ENCODE measurements at regions not wholly inside any gene's neighbourhood (a gene's known extent, or its start where the extent isn't known, plus 50 kb on each side); places are given as distances from the start of the nearest gene placed in this dataset.

DNA sequence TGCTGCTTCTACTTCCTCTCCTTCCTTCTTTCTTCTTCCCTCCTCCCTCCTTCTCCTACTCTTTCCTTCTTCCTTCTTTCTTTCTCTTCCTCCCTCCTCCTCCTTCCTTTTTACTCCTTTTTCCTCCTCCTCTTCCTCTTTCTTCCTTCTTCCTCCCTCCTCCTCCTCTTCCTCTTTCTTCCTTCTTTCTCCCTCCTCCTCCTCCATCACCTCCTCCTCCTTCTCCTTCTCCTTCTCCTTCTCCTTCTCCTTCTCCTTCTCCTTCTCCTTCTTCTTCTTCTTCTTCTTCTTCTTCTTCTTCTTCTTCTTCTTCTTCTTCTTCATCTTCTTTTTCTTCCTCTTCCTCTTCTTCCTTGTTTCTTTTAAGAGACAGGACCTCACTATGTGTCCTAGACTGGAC is 224.0 kb downstream of the NR2F2 start:
- no peaks in the 10 kb centered on the region for H3K4me1 ChIP-seq (replicated peaks in 1 of 2; ENCODE audit: control insufficient read depth in 2 of 2, insufficient read depth in 2 of 2, low read length in 2 of 2)
- H3K36me3 ChIP-seq (ENCODE audit: control insufficient read depth, insufficient read depth, low read length), result no peaks in the 10 kb centered on the region
- TF ChIP-seq DNMT1 (IDR thresholded peaks at IDR 0.05), result no peak
- no peak for TF ChIP-seq TAF15 (IDR thresholded peaks at IDR 0.05; ENCODE audit: low read depth, low read length)
- TF ChIP-seq ZNF644 (tag; IDR thresholded peaks at IDR 0.05; ENCODE audit: low read depth), result no peak
- TF ChIP-seq XRCC3 (IDR thresholded peaks at IDR 0.05), result no peak
- TF ChIP-seq MYNN (IDR thresholded peaks at IDR 0.05), result no peak
- no peak for TF ChIP-seq MYNN (CRISPR knock-in tag; IDR thresholded peaks at IDR 0.05)
- TF ChIP-seq HIVEP1 (CRISPR knock-in tag; IDR thresholded peaks at IDR 0.05), result no peak
- TF ChIP-seq ZNF263 (CRISPR knock-in tag; IDR thresholded peaks at IDR 0.05; ENCODE audit: borderline replicate concordance), result 0 out of 2 replicates have a peak, but pooled peaks have one; percentile 21
- TF ChIP-seq SRSF1 (IDR thresholded peaks at IDR 0.05; ENCODE audit: low read depth, low read length), result no peak
- TF ChIP-seq, protein P1, sequence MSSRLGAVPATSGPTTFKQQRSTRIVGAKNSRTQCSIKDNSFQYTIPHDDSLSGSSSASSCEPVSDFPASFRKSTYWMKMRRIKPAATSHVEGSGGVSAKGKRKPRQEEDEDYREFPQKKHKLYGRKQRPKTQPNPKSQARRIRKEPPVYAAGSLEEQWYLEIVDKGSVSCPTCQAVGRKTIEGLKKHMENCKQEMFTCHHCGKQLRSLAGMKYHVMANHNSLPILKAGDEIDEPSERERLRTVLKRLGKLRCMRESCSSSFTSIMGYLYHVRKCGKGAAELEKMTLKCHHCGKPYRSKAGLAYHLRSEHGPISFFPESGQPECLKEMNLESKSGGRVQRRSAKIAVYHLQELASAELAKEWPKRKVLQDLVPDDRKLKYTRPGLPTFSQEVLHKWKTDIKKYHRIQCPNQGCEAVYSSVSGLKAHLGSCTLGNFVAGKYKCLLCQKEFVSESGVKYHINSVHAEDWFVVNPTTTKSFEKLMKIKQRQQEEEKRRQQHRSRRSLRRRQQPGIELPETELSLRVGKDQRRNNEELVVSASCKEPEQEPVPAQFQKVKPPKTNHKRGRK (tag; IDR thresholded peaks at IDR 0.05), result peak; percentile 84
- ChIA-PET CTCF (ENCODE audit: low intra/inter-chr PET ratio) (no interaction called here), POLR2A (no interaction called here)
- H2AFZ ChIP-seq (ENCODE audit: low read depth, low read length), result no peak overlapping the region
- in situ Hi-C loops (cut with MboI), result no loop called here
- peaks cover 0 to 3% of the 10 kb centered on the region in 2 experiments; a peak in 1 of 5 replicates for H3K27me3 ChIP-seq (ENCODE audit: control insufficient read depth in 2 of 2, insufficient read depth in 2 of 2, low read length in 2 of 2)
- ATAC-seq (no peak), FAIRE-seq (no peak), DNase-seq (ENCODE audit: extremely low read depth in 1 of 4, low spot score in 3 of 4) (no peak)
- BruUV-seq (replicated peaks), result no TSS peak
- H3K9me3 ChIP-seq (replicated peaks; ENCODE audit: control insufficient read depth, insufficient read depth, low read depth, low read length), result no peaks in the 10 kb centered on the region
- H3K4me2 ChIP-seq (ENCODE audit: insufficient read depth, low read length), result no peak overlapping the region
- no peak overlapping the region for H3K9ac ChIP-seq (ENCODE audit: insufficient read depth in 1 of 2, low read depth in 2 of 2, low read length in 2 of 2)
- H3K79me2 ChIP-seq (ENCODE audit: control insufficient read depth, insufficient read depth, low read length), result no peaks in the 10 kb centered on the region
- no peak overlapping the region for H3K27ac ChIP-seq (ENCODE audit: extremely low read depth, low read depth, low read length)
- H3K9me1 ChIP-seq (ENCODE audit: control insufficient read depth, insufficient read depth, low read length), result no peaks in the 10 kb centered on the region
- H3K4me3 ChIP-seq, result no peak overlapping the region
- intact Hi-C loops (cut with micrococcal nuclease), result no loop called here
- H4K20me1 ChIP-seq (replicated peaks; ENCODE audit: control insufficient read depth, insufficient read depth, low read length), result no peaks in the 10 kb centered on the region

All from K562 (cell line).